Mammary epithelial cell (primary cell): ENCODE measurements at regions not wholly inside any gene's neighbourhood (a gene's known extent, or its start where the extent isn't known, plus 50 kb on each side); places are given as distances from the start of the nearest gene placed in this dataset.

Experiments used
- CTCF ChIP-seq, 2 donors: IDR thresholded peaks in 1 of 2; conservative IDR thresholded peaks in 1 of 2; 2 replicates each; pipeline ENCODE4 v1.5.1; 2011 to 2012; ENCODE audit warnings: inconsistent platforms in 2 of 2, low read length in 2 of 2, mild to moderate bottlenecking in 2 of 2, control low read depth in 1 of 2, low read depth in 1 of 2; ENCODE audit not compliant: insufficient read depth in 1 of 2; ENCODE audit errors: extremely low read depth in 1 of 2
- EZH2 ChIP-seq: IDR thresholded peaks from 2 replicates; pipeline ENCODE4 v1.6.1; 2012; ENCODE audit warnings: low read length, inconsistent platforms, borderline replicate concordance

- TF ChIP-seq CTCF (conservative IDR thresholded peaks at IDR 0.05 in 1 of 2, IDR thresholded peaks at IDR 0.05 in 1 of 2; ENCODE audit: extremely low read depth in 1 of 2, insufficient read depth in 1 of 2, low read depth in 1 of 2, low read length in 2 of 2) = no peak
- no peak for TF ChIP-seq EZH2
Observed at GRCh38 chr3:31250116-31250777, 282.5 kb upstream of the STT3B start.
